ENCODE measurements at regions not wholly inside any gene's neighbourhood (a gene's known extent, or its start where the extent isn't known, plus 50 kb on each side); places are given as distances from the start of the nearest gene placed in this dataset.

- DNase-seq (ENCODE audit: low spot score), result no peak
- no peak for TF ChIP-seq CTCF (conservative IDR thresholded peaks at IDR 0.05; ENCODE audit: low read depth)
- H3K27ac ChIP-seq, result no peak overlapping the region
- POLR2A ChIA-PET (ENCODE audit: low non-redundant PET), result no interaction called here
- CTCF ChIA-PET, result interaction anchor here (0.9 kb wide), 1 partner anchor 9 kb away, joined by 3 read pairs; no protein-coding TSS in a partner anchor
Measured at GRCh38 chr15:70314688-70315087, 217.0 kb upstream of the TLE3 start.

- ChIA-PET CTCF (no interaction called here), POLR2A (ENCODE audit: low non-redundant PET) (no interaction called here)
- DNase-seq (ENCODE audit: low spot score), result no peak
- TF ChIP-seq CTCF (conservative IDR thresholded peaks at IDR 0.05; ENCODE audit: low read depth), result no peak
- no peak overlapping the region for H3K27ac ChIP-seq
Measured at GRCh38 chr15:70314018-70314354, 216.3 kb upstream of the TLE3 start.

GRCh38 chr15:70313099-70314017 is 215.6 kb upstream of the TLE3 start:
- CTCF ChIA-PET, result no interaction called here
- POLR2A ChIA-PET (ENCODE audit: low non-redundant PET), result no interaction called here
- no peak for DNase-seq (ENCODE audit: low spot score)
- H3K27ac ChIP-seq, result no peak overlapping the region
- no peak for TF ChIP-seq CTCF (conservative IDR thresholded peaks at IDR 0.05; ENCODE audit: low read depth)

- ChIA-PET POLR2A (ENCODE audit: low non-redundant PET) (no interaction called here), CTCF (no interaction called here)
- TF ChIP-seq CTCF (conservative IDR thresholded peaks at IDR 0.05; ENCODE audit: low read depth), result no peak
- no peak overlapping the region for H3K27ac ChIP-seq
- DNase-seq (ENCODE audit: low spot score), result no peak
Measured at GRCh38 chr15:70311821-70312220, 214.1 kb upstream of the TLE3 start.

- TF ChIP-seq CTCF (conservative IDR thresholded peaks at IDR 0.05; ENCODE audit: low read depth), result no peak
Measured at GRCh38 chr15:70309716-70310115, 212.0 kb upstream of the TLE3 start.

GRCh38 chr15:70308735-70309434 is 211.2 kb upstream of the TLE3 start:
- H3K27ac ChIP-seq, result no peak overlapping the region
- POLR2A ChIA-PET (ENCODE audit: low non-redundant PET), result no interaction called here
- no peak for DNase-seq (ENCODE audit: low spot score)
- CTCF ChIA-PET, result no interaction called here
- TF ChIP-seq CTCF (conservative IDR thresholded peaks at IDR 0.05; ENCODE audit: low read depth), result no peak

More at GRCh38 chr15:70309716-70310115, 212.0 kb upstream of the TLE3 start:
- DNase-seq (ENCODE audit: low spot score), result no peak
- H3K27ac ChIP-seq, result no peak overlapping the region
- CTCF ChIA-PET, result no interaction called here
- POLR2A ChIA-PET (ENCODE audit: low non-redundant PET), result no interaction called here
